ENCODE measurements at regions not wholly inside any gene's neighbourhood (a gene's known extent, or its start where the extent isn't known, plus 50 kb on each side); places are given as distances from the start of the nearest gene placed in this dataset.

DNA sequence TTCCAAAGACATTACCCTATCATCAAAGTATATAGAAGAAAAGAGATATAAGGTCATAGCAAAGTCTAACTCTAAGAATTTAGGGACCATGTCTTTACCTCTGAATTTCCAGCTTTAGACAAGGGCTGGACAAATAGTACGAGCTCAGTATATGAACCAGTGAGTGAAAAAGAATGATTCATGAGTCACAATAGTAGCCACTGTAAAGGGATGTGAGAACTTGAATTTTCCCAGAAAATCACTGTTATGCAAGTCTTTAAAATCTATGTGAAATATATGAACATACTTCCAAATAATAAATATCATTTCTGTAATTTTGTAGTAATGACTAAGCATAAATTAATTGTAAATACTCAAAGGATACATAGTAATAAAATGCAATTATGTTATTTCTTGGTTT, 305.9 kb upstream of the PRR16 start:
- TF ChIP-seq, protein P1, sequence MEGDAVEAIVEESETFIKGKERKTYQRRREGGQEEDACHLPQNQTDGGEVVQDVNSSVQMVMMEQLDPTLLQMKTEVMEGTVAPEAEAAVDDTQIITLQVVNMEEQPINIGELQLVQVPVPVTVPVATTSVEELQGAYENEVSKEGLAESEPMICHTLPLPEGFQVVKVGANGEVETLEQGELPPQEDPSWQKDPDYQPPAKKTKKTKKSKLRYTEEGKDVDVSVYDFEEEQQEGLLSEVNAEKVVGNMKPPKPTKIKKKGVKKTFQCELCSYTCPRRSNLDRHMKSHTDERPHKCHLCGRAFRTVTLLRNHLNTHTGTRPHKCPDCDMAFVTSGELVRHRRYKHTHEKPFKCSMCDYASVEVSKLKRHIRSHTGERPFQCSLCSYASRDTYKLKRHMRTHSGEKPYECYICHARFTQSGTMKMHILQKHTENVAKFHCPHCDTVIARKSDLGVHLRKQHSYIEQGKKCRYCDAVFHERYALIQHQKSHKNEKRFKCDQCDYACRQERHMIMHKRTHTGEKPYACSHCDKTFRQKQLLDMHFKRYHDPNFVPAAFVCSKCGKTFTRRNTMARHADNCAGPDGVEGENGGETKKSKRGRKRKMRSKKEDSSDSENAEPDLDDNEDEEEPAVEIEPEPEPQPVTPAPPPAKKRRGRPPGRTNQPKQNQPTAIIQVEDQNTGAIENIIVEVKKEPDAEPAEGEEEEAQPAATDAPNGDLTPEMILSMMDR (IDR thresholded peaks at IDR 0.05; ENCODE audit: low read depth, low read length, poor library complexity, severe bottlenecking) = no peak
- TF ChIP-seq EZH2phosphoT487 (IDR thresholded peaks at IDR 0.05; ENCODE audit: borderline replicate concordance, low read length) = no peak

Data from DOHH2 (cell line).